ENCODE measurements at regions not wholly inside any gene's neighbourhood (a gene's known extent, or its start where the extent isn't known, plus 50 kb on each side); places are given as distances from the start of the nearest gene placed in this dataset.
A peak's percentile ranks its signal among the peaks of the same experiment; 100 is the strongest.
"Not testable (repeated sequence)": the region's sequence is repeated elsewhere in the genome, so short reads cannot be mapped to it uniquely, and the experiment has no call there.

- no peak for DNase-seq (ENCODE audit: low read depth)
These were observed 899.9 kb downstream of the TAF11L14 start for GRCh38 chr5:18534119-18534518.

GRCh38 chr5:18535753-18536152 lies 901.5 kb downstream of the TAF11L14 start:
- DNase-seq (ENCODE audit: low read depth) = not testable (repeated sequence)

GRCh38 chr5:18544421-18544820 lies 910.2 kb downstream of the TAF11L14 start:
- DNase-seq (ENCODE audit: low read depth) = no peak

DNA sequence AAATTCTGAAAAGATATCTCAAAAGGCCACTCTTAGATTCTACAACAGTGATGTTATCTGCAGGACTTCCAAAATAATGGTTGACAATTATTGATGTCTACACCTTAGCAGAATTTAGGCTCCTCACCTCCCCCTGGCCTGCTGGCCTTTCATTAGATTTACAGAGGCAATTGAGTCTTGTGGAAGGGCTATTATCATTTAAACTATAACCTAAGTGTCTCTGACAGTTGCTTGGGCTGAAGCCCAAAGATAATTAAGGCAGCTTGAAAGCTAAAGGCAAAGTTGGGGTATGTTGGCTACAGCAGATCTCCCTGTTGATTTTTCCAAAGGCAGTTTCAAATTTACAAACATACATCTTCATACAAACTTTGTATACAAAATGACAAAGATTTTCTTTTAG lies 912.3 kb downstream of the TAF11L14 start:
- DNase-seq (ENCODE audit: low read depth) = no peak

GRCh38 chr5:18551716-18552115 lies 917.5 kb downstream of the TAF11L14 start:
- DNase-seq (ENCODE audit: low read depth) = no peak

- DNase-seq (ENCODE audit: low read depth) = peak; percentile 0
These were observed 919.0 kb downstream of the TAF11L14 start for GRCh38 chr5:18553269-18553668.

GRCh38 chr5:18560602-18561001 lies 926.3 kb downstream of the TAF11L14 start:
- DNase-seq (ENCODE audit: low read depth) = no peak

GRCh38 chr5:18563853-18564252 lies 929.6 kb downstream of the TAF11L14 start:
- no peak for DNase-seq (ENCODE audit: low read depth)

GRCh38 chr5:18566671-18567070 lies 932.4 kb downstream of the TAF11L14 start:
- no peak for DNase-seq (ENCODE audit: low read depth)

- no peak for DNase-seq (ENCODE audit: low read depth)
These were observed 942.3 kb downstream of the TAF11L14 start for GRCh38 chr5:18576586-18576985.

- no peak for DNase-seq (ENCODE audit: low read depth)
These were observed 966.9 kb downstream of the TAF11L14 start for GRCh38 chr5:18601185-18601584.

- no peak for DNase-seq (ENCODE audit: low read depth)
These were observed 968.1 kb downstream of the TAF11L14 start for GRCh38 chr5:18602402-18602801.

- no peak for DNase-seq (ENCODE audit: low read depth)
These were observed 970.9 kb downstream of the TAF11L14 start for GRCh38 chr5:18605186-18605585.

DNA sequence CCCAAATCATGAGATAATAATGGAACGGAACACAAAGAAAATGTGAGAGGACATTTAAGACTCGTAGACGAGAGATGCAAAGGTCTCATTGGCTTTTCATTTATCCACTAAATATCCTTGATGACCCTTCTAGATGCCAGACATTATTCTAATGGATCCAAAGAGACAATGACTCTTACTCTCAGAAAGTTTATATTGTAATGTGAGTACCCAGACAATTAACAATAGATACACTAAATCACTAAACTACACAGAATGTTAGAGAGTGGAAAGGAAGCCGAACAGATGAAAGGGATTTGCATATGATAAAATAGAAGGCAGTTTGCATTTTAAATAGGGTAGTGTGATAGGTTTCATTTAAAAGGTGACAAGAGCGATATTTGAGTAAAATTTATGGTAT lies 973.3 kb downstream of the TAF11L14 start:
- DNase-seq (ENCODE audit: low read depth) = no peak

- not testable (repeated sequence) for DNase-seq (ENCODE audit: low read depth)
These were observed 982.9 kb downstream of the TAF11L14 start for GRCh38 chr5:18617191-18617590.

GRCh38 chr5:18630458-18631045 lies 996.3 kb downstream of the TAF11L14 start:
- no peak for DNase-seq (ENCODE audit: low read depth)

DNA sequence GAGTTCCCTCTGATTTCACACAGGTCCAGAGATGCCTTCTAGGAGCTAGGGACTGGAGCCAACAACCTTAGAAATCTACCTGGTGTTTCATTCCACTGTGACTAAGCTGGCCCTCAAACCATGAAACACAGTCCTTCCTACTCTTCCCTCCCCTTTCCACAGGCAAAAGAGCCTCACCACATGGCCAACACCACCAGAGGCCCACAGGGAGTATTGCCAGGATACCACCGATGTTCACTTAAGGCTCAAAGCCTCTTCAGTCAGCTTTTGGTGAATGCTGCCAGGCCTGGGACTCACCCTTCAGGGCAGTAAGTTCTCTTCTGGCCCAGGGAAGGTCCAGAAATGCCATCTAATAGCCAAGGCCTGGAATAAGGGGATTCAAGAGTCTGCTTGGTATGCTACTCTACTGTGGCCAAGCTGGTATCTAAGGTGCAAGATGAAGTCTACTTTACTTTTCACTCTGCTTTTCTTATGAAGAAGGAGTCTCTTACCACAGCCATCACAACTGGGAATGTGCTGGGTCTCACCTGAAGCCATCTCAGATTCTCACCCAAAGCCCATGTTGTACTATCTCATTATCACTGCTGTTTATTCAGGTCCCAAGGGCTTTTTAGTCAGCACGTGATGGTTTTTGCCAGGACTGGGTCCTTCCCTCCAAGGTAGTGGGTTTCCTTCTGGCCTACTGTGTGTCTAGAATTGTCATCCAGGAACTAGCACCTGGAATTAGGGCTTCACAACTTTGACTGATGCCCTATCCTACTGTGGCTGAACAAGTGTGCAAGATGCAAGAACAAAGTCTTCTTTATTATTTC lies 1018.4 kb downstream of the TAF11L14 start:
- DNase-seq (ENCODE audit: low read depth) = no peak

- no peak for DNase-seq (ENCODE audit: low read depth)
These were observed 1019.0 kb downstream of the TAF11L14 start for GRCh38 chr5:18653216-18653752.

DNA sequence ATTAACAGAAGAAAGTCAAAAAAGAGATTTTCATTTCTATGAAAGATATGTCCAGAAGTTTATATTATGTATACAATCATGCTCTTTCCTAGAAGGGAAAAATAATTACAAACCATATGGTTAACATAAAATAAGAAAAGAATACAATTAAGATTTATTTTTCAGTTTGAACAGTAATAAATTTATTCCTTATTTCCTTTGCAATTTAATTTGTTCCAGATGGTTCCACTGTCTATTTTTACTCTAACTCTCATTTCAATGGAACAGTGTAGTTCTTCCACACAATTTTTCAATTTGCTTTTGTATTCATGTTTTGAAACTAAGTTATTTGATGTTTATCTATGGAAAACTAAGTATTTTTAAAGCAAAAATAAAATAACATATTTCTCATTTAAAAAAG lies 1026.3 kb downstream of the TAF11L14 start:
- no peak for DNase-seq (ENCODE audit: low read depth)

DNA sequence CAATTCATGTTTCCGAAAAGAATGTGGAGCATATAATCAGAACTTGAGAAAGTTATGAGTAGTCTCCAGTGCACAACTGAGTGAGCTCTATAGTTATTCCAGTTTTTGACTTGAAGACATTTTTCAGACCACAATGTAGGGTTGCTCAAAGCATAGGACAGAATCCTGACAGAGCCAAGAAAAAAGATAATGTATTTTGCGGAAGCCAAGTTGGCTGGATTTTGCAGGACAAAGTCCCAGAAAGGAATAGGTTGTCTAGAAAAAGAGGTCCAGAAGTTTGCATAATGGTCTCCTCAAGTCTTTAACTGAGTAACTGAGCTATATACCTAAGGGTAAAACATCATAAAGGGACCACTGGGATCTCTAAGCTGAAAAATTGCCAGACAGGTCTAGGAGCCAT lies 1028.0 kb downstream of the TAF11L14 start:
- no peak for DNase-seq (ENCODE audit: low read depth)

GRCh38 chr5:18674212-18674611 lies 1040.0 kb downstream of the TAF11L14 start:
- not testable (repeated sequence) for DNase-seq (ENCODE audit: low read depth)

GRCh38 chr5:18675041-18675440 lies 1040.8 kb downstream of the TAF11L14 start:
- no peak for DNase-seq (ENCODE audit: low read depth)

- DNase-seq (ENCODE audit: low read depth) = no peak
These were observed 1052.0 kb downstream of the TAF11L14 start for GRCh38 chr5:18686253-18686652.
